LHCN-M2 (cell line): ENCODE measurements at regions not wholly inside any gene's neighbourhood (a gene's known extent, or its start where the extent isn't known, plus 50 kb on each side); places are given as distances from the start of the nearest gene placed in this dataset.

Experiments
- DNase-seq: peaks from one replicate; pipeline ENCODE4 v3.0.0-alpha.2; 2012; ENCODE audit warnings: low read depth

DNA sequence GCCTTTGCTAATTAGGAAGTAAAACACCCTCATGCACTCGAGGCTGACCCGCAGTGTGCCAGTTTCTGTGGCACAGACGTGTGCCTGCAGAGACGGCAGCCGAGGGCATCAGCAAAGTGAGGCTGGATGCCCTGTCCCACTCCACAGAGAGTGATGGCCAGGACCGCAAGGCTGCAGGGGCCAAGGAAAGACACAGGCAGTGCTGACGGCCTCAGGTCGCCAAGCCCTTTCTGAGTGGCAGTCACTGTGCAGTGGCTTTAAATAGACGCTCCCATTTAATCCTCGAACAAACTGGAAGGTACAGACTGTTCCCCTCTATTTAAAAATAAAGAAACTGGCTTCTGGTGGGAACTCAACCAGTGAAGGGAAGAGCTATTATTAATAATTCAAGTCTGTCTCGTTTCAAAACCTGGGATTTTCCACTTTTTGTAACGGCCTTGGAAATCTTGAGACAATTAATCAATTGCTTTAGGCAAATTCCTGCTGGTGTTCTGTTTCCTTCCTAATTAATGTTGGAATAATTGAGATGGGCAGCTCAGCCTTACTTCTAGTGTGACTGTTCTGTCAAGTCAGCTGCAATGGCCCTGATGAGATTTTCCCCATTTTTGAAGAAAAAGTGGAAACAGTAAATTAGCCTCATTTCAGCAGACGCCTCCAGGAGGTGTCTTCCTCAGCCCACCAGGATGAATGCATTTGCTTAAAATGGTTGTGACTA lies 644.6 kb upstream of the RAB6C start:
- DNase-seq: no peak

DNA sequence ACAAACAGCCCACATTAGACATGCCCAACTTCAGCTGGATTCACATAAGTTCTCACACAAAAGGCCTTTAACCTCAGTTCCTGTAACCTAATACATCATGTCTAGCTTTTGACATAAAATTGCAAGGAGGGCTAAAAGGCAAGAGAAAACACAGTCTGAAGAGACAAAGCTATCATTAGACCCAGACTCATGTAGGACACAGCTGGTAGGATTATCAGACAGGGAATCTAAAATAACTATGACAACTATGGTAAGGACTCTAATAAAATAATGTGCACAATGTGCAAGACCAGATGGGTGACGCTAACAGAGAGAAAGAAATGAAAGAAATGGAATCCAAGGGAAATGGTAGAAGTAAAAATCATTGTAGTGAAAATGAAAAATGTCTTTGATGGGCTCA lies 643.2 kb upstream of the RAB6C start:
- DNase-seq: no peak

DNA sequence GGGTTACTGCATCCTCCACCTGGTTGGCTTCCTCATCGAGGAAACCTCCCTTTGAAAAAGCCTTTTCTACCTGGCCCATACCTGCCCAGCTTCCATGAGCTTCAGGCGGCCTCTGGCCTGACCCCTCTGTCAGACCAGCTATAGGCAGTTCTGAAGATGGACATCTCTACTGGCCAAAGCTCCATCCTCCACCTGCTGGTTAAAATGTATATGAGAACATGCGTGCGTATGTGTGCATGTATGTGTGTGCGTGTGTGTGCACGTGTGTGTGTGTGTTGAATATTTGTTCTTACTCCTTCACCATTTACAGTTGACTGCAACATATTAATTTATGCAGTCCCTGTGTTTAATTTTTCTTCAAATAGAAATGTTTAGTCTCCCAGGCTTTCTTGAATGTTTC lies 642.4 kb upstream of the RAB6C start:
- DNase-seq: no peak

DNA sequence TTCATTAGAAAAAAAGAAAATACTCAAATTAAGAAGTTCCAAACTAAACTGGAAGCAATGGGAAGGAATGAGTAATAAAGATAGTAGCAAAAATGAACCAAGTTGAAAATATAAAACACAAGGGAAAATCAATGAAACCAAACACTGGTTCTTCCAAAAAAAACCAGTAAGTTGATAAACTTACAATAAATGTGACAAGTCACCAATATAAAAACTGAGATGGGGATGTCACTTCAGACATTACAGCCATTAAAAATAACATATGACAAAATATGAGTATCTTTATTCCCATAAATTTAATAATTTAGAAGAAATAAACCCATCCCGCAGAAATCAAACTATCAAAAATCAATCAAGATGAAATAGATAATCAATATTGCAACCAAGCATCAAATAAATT lies 633.9 kb upstream of the RAB6C start:
- DNase-seq: no peak

DNA sequence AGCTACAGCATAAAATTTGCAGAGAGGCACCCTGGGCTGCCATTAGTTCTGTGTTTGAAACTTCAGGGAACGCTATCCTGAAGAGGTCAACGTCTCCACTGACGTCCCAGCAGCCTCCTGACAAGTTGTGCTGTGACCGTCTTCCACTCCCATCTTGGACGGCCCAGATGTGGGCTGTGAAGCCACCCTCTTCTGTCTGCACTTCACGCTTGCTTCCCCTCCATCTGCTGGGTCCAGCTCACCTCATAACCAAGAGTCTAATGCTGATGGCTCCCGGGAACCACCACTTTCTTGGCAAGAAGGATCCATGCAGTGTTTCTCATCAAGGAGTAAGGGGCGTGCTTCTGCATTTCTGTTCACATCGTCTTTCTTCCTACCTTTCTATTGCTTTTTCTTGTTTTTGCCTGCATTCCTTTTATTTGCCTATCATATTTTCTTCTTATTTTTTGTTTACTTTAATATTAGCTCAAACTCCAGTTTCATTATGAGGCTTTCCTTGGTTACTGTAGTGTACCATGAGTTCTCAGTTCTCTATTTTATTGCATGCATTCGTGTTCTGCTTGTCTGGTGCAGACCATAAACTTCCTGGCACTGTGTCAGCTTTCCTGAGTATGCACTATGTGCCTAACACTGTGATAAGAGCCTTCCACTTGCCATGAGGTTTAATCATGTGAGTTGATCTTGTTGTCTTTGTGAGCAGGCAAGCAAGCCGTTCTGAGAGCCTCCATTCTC lies 631.8 kb upstream of the RAB6C start:
- DNase-seq: no peak

DNA sequence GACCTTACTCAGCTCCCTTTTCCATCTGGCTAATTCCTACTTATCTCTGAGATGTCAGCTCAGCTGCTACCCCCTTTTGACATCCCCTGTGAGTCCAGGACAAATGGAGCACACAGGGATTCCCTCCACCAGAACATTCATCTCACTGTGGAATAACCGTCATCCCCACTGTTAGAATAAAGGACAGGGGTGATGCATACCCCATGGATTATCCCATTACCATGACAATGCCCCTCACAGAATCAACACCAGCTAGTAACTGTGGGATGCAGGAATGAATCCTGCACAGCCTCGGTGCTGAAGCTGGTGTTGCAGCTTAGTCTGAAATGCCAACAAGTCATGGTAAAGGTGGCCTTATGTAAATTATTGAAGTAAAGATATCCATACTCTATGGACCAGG lies 624.8 kb upstream of the RAB6C start:
- no peak for DNase-seq

DNA sequence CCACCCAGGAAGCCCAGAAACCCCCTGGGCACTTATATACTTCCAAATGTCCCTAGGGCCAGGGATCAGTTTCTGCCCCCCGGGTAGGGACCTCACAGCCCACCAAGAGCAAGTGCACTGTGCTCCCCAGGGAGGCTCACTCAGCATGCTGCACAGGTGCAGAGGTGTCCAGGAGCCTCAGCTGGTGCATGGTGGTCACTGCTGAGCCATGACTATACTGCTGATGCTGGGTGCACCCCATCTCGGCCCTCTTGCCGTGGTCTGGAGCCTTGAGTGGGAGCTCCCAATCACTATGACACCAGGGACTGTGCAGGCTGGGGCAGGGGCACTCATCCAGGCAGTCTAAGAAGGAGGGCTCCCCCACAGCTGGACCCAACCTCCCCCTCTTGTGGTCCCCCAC lies 617.8 kb upstream of the RAB6C start:
- no peak for DNase-seq

DNA sequence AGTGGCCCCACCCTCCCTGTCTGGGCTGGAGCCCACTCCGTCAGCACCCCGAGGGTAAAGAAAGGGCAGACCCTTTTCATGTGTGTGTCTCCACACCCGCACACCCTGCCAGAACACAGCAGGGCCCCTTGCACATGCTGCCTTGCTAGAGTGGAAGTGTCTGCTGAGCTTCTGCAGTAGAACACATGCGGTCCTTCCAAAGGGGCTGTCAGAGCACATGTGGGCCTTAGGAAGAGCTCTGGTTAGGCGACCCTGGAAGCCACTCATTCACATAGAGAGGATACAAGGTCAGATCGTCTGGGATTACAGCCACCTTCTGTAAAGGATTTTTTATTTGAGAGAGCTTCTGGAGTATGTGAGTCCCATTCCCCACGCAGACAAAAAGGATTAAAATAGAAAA lies 613.2 kb upstream of the RAB6C start:
- no peak for DNase-seq

DNA sequence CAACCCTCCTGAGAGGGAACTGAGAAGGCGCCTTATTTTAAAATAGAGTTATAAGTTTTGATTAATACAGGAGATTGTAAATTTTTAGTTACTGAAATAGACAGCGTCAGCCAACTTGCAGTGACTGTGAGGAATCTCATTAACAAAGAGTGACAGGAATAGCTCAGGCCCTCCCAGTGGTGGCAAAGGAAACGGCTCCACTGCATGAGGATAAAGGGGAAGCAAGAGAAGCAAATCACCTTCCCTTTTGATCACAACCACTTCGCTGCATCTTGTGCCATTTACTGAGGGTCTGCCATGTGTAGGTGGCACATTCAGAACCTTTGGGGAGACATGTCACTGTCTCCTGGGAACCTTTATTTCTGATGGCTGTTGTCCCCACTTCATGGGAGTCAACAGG lies 612.4 kb upstream of the RAB6C start:
- no peak for DNase-seq

DNA sequence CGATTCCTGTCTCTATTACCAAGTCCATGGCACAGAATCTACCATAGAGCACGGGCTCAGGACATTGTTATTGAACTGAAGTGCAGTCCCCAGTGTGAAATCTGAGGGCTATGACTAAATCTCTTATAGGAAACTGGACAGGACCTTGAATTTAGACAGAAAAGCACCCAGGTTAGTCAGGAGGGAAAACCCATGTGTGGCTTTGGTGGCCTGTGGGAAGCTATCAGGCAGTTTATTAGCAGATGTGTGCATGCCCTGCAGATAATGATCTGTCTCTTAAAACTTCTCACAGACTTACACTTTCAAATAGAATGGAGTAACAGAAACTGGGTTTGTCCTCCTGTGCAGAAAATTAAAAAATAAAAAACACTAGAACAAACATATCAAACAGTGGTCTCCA lies 610.0 kb upstream of the RAB6C start:
- no peak for DNase-seq

DNA sequence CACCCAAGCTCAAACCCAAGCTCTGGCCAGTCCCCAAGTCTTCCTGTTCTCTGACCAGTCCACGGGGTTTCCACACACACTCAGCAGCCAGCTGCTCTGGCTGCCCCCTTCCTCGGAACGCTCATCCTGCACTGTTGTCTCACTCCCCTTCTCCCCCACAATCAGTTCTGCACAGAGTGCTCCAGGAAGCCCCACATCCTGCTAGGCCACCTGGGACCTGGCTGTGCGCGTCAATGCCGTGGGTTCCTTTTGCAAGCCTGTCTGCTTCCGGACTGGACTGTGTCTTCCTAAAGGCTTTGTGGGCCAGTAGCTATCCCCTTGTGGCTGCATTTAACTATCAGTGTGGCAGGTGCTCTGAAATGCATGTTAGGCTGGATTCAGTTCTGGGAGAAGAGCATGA lies 605.0 kb upstream of the RAB6C start:
- DNase-seq: no peak

DNA sequence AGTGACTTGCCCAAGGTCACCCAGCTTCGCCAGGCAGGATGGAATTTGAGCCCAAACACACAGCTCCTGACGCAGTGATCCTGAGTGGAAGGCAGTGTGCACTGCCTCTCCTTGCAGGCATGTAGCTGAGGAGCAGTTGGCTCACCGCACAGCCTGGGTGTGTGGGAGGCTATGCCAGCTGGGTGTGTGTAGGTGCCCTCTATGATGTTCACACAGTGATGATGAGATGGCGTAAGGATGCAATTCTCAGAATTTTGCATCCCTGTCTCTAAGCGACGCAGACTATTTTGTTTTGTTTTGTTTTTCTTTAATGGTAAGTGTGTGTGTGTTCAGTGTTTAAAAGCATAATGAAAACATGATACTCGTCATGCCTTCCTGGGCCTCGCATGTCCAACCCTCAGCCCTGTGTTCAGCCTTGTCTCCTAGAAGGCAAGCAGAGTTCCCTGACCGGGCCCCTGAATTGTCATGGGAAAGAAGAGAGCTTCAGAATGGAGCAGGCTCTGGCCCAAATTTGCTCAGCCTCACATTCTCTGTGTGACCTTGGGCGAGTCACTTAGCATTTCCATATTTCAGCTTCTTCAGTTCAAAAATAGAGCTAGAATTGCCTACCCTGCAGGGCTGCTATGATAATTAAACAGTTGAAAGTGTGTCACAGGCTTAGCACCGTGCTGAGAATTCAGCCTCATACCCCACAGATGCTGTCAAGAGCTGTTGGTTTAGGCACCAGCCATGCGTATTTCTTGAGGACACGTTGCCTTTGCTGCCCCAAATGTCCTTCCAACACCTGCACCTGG lies 603.6 kb upstream of the RAB6C start:
- no peak for DNase-seq

DNA sequence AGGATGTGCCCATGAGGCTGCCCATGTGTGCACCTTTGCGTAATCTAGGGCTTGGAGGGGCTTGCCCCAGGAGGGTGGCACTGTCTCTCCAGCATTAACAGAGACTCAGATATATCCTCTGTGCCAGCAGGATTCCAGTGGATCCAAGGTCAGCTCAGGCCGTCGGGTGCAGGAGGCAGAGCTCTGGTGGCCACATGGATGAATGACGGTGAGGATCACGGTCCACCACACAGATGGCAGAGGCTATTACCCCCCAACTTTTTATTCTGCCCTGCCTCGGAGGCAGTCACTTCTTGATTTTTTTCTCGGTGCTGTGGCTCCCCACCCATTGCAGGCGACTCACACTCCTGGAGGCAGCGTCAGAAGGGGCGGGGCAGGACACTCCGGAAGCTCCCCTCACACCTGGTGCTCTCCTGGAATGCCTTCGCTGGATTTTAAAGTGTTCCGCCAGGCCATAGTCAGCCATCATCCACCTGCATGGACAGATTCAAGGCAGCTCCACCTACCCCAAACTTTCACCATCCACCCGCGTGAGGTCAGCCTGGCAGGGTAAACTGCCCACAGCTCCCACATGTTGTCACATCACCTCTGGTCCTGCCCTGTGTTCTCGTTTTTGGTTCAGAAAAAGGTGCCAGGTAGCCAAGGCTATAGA lies 602.9 kb upstream of the RAB6C start:
- DNase-seq: no peak

DNA sequence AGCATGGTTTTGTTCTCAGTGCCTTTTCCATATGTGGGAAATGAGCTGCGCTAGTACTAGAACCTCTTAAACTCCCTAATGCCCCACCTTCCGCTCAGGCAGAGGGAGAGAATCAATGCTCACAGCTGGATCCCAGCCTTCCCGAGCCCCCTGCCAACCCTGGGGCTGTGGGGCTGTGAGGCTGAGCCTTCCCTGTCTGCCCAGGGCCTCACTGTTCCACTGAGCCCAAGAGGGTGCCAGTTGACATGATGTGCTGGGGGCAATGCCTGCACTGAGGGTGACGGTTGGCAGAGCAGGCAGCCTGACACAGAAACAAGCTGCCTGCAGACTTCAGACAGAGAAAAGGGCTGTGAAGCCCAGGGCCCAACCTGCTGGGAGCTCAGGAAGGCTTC lies 602.4 kb upstream of the RAB6C start:
- DNase-seq: no peak

DNA sequence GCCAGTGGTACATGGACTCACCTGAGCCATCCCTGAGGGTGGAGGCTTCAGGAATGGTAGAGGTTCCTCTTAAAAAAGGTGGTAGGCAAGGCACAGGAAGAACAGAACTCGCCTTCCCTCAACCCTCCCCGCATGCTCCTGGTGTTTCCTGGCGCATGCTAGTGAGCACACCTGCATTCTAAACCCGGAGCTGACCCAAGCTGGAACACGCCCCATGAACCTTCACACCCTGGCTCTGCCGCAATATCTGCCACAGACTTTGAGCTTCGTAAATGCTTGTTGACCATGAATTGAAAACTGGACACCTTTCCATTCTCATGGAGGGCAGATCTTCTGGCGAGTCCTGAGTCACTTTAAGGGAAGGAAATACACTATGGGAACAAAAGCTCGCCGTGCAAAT lies 601.3 kb upstream of the RAB6C start:
- no peak for DNase-seq

DNA sequence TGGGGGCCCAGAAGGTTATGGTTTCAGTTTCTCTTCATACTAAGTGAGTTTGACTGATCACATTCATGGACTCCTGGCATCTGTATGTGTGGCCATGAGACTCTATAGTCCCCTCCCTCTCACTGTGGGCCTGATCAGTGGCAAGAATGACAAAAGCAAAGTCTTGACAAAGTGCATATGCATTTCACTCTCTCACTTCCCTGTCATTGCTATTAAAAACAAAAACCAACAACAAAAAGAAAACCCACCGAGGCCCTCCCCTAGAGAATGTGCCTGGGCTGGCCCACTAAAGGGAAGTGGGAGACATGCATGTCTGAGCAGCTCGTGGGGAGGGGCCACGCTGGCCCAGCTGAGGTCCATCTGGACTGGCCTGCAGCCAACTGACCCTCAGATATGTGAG lies 600.1 kb upstream of the RAB6C start:
- DNase-seq: no peak

DNA sequence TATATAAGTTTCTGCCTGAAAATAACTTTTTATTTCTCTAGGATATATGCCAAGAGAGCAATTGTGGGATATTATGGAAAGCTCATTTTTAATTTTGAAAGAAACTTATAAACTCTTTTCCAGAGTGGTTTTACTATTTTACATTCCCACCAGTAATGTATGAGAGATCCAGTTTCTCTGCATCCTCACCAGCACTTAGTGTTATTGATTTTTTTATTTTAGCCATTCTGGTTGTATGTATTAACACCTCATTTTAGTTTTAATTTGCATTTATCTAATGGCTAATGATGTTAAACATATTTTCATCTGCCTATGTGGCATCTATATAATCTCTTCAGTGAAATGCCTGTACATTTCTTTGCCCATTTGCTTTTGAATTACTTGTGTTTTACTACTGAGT lies 597.7 kb upstream of the RAB6C start:
- no peak for DNase-seq

DNA sequence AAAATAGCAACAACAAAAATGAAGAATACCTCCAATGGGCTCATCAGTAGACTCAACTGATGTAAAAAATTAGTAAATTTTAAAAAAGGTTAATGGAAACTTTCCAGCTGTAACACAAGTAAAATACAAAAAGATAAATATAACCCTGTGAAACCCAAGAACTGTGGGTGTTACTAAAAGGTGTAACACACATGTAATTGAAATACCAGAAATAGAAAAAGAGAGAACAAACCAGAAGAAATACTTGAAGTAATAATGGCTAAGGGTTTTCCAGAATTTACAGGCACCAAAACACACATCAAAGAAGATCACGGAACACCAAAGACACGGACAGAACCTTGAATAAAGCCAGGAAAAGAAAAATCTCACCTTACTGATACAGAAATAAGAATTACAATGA lies 590.6 kb upstream of the RAB6C start:
- no peak for DNase-seq

DNA sequence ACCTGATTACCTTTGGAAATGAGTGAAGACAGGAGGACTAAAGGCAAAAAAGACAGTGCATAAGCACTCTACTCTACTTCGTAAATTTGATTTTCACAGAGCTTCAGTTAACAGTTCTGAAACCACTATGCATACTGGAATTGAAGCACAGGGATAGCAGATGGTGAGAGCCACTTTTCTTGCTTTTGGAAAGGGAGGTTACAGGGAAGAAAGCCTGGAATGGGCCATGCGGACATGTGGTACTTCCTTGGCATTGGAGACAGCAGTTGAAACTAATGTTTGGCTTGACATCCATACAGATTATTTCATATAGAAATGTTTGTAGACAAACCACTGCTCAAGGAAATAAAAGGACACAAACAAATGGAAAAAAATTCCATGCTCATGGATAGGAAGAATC lies 585.6 kb upstream of the RAB6C start:
- no peak for DNase-seq

DNA sequence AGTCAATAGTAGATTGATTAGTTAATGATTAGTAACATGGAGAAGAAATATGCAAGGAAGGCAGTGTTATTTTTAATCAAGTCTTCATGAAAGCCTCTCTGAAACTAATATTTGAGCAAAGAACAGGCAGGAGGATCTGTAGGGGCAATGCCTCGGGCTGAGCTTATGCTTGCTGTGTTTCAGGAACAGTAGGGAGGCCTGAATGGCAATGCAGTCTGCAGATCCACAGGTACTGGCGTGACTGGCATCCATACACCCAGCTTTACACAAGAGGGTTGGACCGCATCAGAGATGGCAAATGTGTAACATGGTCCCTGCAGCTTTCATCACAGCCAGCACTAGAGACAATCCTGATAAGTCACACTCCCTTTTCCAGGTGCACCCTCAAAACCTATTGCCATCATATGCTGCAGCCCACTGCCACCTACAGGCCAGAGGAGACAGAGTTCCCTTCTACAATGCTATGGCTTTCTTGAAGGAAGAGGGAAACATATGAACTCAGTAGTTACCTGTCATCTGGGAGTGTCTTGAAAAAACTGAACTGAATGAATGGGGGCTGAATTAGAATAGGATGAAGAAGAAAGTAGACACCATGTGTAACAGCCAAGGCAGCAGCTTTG lies 582.4 kb upstream of the RAB6C start:
- no peak for DNase-seq

DNA sequence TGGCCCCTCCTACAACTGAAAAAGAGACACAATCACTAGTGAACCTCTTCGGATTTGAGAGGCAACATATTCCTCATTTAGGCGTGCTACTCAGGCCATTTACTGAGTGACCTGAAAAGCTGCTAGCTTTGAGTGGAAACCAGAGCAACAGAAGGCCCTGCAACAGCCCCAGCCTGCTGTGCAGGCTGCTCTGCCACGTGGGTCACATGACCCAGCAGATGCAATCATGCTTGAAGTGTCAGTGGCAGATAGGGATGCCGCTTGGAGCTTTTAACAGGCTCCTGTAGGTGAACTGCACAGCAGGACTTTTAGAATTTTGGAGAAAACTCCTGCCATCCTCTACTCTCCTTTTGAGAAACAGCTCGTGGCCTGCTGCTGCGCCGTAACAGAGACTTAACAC lies 578.6 kb upstream of the RAB6C start:
- no peak for DNase-seq

DNA sequence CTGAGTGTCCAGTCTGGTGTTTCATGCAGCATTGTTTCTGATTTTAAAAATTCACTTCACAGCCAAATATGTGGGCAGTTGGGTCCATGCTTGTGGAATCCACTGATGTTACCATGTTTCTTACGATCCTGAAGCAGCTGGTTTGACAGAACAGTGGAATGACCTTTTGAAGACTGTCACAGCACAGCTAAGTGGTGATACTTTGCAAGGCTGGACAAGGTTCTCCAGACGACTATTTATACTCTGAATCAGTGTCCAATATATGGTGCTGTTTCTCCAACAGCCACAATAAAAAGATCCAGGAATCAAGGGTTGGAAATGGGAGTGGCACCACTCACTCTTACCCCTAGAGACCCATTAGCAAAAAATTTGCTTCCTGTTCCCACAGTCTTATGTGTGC lies 577.4 kb upstream of the RAB6C start:
- no peak for DNase-seq
